NCI-H524 (cell line): ENCODE measurements at regions not wholly inside any gene's neighbourhood (a gene's known extent, or its start where the extent isn't known, plus 50 kb on each side); places are given as distances from the start of the nearest gene placed in this dataset.

Experiments
- DNase-seq, 2 experiments: peaks; one replicate each; lab custom pipeline; 2025; lab: John Stamatoyannopoulos, UW

- DNase-seq = no peak
Measured at GRCh38 chr1:221366495-221367110, 375.3 kb downstream of the DUSP10 start.

GRCh38 chr1:221371705-221372104, 370.2 kb downstream of the DUSP10 start:
- DNase-seq = no peak

GRCh38 chr1:221373795-221374194, 368.1 kb downstream of the DUSP10 start:
- DNase-seq = no peak

- DNase-seq = no peak
Measured at GRCh38 chr1:221376286-221376685, 365.6 kb downstream of the DUSP10 start.

GRCh38 chr1:221381910-221382623, 359.8 kb downstream of the DUSP10 start:
- no peak for DNase-seq

GRCh38 chr1:221392453-221392852, 349.4 kb downstream of the DUSP10 start:
- DNase-seq = no peak

- no peak for DNase-seq
Measured at GRCh38 chr1:221394011-221394544, 347.8 kb downstream of the DUSP10 start.

GRCh38 chr1:221396526-221396925, 345.4 kb downstream of the DUSP10 start:
- no peak for DNase-seq

- DNase-seq = no peak
Measured at GRCh38 chr1:221397141-221397540, 344.7 kb downstream of the DUSP10 start.

GRCh38 chr1:221397606-221398005, 344.3 kb downstream of the DUSP10 start:
- DNase-seq = no peak

GRCh38 chr1:221405146-221405545, 336.7 kb downstream of the DUSP10 start:
- DNase-seq = no peak

GRCh38 chr1:221408117-221408803, 333.6 kb downstream of the DUSP10 start:
- no peak for DNase-seq

- no peak for DNase-seq
Measured at GRCh38 chr1:221411283-221411682, 330.6 kb downstream of the DUSP10 start.

- no peak for DNase-seq
Measured at GRCh38 chr1:221414772-221415539, 326.9 kb downstream of the DUSP10 start.

GRCh38 chr1:221415651-221416050, 326.2 kb downstream of the DUSP10 start:
- DNase-seq = no peak

GRCh38 chr1:221416142-221416541, 325.7 kb downstream of the DUSP10 start:
- no peak for DNase-seq

GRCh38 chr1:221416723-221417122, 325.2 kb downstream of the DUSP10 start:
- DNase-seq = no peak

GRCh38 chr1:221418346-221418745, 323.5 kb downstream of the DUSP10 start:
- DNase-seq = no peak

GRCh38 chr1:221419513-221420095, 322.3 kb downstream of the DUSP10 start:
- no peak for DNase-seq

- DNase-seq = no peak
Measured at GRCh38 chr1:221429264-221429663, 312.6 kb downstream of the DUSP10 start.

- DNase-seq = peak in 1 of 2 experiments; percentile 5
Measured at GRCh38 chr1:221430152-221430960, 311.5 kb downstream of the DUSP10 start.
